NCI-H2227 treated with DMSO at 0.1 percent for 48 hours (cell line): ENCODE measurements at regions not wholly inside any gene's neighbourhood (a gene's known extent, or its start where the extent isn't known, plus 50 kb on each side); places are given as distances from the start of the nearest gene placed in this dataset.

ENCODE experiments used
- DNase-seq: peaks from one replicate; lab custom pipeline; 2025; lab: John Stamatoyannopoulos, UW

GRCh38 chr4:41428601-41429279, 109.2 kb upstream of the LIMCH1 start:
- no peak for DNase-seq

GRCh38 chr4:41429280-41429669, 108.7 kb upstream of the LIMCH1 start:
- no peak for DNase-seq

- DNase-seq = no peak
Observed at GRCh38 chr4:41430792-41431191, 107.2 kb upstream of the LIMCH1 start.

GRCh38 chr4:41431276-41431675, 106.7 kb upstream of the LIMCH1 start:
- no peak for DNase-seq

- DNase-seq = no peak
Observed at GRCh38 chr4:41432219-41432618, 105.7 kb upstream of the LIMCH1 start.

DNA sequence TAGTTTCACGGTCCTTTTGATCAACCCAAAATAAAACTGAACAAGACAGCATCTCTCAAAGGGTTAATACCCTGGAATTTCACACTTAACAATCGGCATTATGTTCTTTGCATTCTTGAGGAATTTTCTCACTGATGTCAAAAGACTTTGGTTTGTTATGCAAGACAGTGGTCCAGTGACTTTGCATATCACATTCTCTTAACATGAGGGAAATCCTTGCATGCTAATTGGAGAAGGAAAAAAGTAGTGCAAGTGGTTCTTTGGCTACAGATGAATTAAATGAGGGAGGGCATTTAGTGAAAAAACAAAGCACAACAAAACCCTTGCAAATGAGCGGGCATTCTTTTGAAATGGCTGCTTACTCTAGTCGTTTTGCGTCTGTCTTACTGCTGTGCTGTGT, 105.1 kb upstream of the LIMCH1 start:
- DNase-seq = no peak

- no peak for DNase-seq
Observed at GRCh38 chr4:41433361-41433760, 104.6 kb upstream of the LIMCH1 start.

- no peak for DNase-seq
Observed at GRCh38 chr4:41435510-41435909, 102.4 kb upstream of the LIMCH1 start.

DNA sequence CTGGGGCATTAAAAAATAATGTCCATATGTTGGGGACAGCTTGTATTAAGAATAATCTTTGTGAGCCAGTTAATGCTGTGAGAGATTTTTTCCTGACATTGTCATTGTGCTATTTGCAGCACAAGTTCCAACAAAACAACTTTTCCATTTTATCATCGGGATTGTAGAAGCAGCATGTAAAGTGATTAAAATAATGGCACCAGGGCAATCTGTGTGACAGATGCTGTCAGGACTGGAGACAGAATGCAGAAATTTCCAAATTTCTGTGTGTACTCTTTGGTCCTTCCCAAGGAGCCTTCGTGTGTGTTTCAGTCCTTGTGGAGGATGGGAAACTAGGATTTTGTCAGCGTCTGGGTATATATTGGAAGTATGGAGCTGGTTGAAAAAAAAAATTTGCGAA, 101.5 kb upstream of the LIMCH1 start:
- no peak for DNase-seq

- DNase-seq = no peak
Observed at GRCh38 chr4:41437111-41437536, 100.8 kb upstream of the LIMCH1 start.

DNA sequence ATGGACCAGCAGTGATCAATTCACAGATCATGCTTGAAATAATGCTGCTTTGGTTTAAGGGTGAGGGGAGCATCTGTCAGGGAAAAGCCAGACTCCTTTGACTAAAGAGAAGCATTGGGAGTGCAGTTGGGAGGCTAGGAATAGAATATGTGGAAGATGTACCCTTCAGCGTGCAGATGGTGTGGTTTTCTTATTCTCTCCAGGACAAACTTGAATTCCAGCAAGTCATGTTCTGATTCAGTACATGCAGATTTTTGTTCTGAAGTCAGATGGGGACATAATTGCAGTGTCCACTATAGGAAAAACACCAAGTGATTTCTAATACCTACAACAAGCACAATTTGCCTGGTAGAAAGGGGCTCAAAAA, 99.0 kb upstream of the LIMCH1 start:
- DNase-seq = no peak

DNA sequence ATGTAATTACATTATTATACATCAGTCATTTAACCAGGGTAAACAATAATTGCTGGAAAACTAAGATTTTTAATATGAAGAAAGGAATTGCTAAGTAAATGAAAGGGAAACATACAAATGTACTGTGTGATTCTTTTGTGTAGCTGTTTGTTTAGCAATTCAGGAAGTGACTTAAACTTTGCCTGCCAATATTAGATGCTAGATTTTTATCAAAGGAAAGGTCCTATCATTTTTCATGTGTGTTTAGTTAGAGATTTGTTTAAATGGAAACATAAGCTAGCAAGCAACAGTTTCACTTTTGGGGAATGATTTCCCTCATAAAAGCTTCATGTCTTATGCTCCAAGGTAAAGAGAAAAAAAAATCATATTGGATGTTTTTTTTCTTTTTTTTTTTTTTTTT, 95.1 kb upstream of the LIMCH1 start:
- DNase-seq = no peak

DNA sequence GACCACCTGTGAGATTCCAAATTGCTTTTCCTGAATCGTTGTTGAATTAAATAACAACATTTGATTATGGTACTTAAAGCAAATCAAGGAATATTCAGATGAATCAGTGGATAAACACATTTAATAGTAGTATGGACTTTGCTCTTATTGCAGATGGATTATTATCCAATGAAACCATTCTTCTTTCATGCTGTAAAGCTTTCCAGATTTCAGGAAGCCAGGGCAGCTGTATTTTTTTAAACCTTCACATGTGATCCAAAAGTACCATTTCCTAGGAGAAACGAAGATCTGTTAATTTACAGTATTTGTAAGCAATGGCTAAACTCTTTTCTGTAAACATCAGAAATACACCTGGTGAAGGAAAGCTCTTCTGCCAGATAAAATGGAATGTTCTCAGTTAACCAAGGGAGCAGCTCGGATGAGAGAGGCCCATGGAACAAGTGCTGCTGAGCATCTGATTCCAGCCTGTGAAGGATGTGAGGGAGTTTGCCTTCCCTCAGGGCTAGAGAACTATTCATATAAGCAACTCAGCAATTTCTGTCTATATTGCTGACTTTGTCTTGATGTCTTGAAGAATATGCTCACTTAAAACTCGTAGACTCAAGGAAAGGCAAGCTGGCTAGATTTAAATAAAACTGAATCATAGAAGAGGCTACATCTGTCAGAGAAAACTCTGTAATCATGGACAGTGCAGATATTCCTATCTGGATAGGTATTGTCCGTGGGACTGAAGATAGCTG, 94.4 kb upstream of the LIMCH1 start:
- DNase-seq = no peak

- DNase-seq = no peak
Observed at GRCh38 chr4:41446391-41446790, 91.6 kb upstream of the LIMCH1 start.

DNA sequence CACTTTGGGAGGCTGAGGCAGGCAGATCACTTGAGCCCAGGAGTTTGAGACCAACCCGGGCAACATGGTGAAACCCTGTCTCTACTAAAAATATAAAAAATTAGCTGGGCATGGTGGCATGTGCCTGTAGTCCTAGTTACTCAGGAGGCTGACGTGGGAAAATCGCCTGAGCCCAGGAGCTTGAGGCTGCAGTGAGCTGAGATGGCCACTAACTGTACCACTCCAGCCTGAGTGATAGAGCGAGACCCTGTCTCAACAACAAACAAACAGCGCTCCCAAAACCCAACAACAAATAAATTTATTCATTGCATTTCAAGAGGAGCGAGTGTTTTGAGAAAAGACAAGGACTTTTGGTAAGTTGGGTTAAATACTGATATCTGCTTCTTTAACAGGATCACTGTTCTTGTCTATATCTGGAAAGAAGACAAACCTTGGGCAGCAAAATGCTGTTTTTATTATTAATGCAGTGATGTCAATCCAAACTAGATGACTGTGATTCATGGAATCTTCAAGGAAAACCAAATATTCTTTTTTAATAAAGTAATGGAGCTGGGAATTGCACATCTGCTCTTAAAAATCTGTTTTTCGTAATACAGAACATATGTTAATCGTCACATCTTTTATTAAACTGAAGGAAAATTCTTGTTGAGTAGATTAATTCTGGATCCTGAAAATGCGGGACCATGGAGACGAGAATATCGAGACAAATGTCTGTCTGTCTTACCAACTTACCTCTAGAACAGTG, 90.8 kb upstream of the LIMCH1 start:
- no peak for DNase-seq

- no peak for DNase-seq
Observed at GRCh38 chr4:41448934-41449333, 89.0 kb upstream of the LIMCH1 start.

- no peak for DNase-seq
Observed at GRCh38 chr4:41451961-41452360, 86.0 kb upstream of the LIMCH1 start.

DNA sequence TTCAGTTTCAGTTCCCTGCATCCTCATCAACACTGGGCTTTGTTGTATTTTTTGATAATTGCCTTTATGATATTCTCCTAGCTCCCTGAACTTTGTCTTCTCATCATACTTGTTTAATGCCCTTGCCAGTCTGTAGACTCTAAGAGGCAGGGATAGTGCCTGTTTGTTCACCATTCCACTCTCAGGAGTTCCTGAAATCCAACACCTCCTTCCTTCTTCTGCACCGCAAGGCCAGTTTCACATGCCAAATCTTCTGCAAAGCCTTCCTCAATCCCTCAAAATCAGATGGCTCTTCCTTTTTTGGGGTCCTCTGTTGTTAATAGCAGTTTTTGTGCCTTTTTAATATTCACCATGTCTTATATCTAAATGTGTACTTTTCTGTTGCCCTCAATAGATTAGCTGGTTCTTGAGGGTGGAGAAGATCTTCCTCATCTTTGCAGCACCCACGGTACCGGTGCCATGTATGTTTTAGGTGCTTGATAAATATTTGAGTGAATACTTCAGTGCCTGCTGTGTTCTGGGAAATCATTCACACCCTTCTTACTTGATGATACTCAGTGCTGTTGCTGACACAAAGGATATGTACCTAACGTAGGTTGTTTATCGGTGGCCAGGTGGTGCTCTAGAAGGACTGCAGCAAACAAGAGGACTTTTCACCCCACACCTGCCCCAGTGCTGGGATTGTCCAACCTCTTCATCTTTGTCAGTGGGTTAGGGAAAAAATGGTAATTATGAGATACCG, 85.3 kb upstream of the LIMCH1 start:
- DNase-seq = no peak

GRCh38 chr4:41454423-41454822, 83.5 kb upstream of the LIMCH1 start:
- peak; percentile 17 for DNase-seq

DNA sequence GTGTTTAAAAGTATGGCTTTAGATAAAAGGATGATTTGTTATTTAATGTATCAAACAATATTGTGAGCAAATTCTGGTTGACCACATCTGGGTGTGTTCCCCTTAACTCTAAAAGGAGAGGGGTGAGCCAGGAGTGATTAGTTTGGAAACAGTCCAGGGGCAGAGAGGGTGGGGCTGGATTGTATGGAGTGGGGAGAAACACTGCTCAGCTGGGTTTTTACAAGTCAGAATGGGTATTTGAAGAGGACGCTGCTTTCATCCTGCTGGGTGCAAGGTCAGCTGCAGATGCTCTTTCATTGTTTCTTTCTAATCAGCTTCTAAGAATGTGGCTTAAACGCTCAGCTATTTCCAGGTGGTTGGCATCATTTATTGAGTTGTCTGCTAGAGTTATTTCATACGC, 82.8 kb upstream of the LIMCH1 start:
- peak; percentile 4 for DNase-seq

DNA sequence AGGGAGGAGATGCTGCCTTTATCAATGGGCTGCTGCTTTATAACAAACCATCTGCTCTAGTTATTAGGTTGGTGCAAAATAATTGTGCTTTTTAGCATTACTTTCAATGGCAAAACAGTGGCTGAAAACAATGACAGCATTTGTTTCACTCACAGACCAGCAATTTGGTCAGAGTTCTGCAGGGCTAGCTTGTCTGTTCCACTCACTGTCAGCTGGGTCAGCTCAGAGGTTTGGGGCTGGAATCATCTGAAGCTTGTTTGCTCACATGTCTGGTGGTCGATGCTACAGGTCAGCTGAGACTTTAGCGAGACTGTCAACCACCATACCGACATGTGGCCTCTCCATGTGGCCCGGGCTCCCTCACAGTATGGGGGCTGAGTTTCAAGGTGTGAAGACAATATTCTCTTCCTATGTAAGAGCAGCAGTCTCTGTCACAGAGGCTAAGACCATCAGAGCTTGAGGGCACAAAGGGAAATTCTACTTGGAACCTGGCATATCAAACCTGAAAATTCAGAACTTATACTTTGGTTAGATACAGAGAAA, 81.3 kb upstream of the LIMCH1 start:
- no peak for DNase-seq

DNA sequence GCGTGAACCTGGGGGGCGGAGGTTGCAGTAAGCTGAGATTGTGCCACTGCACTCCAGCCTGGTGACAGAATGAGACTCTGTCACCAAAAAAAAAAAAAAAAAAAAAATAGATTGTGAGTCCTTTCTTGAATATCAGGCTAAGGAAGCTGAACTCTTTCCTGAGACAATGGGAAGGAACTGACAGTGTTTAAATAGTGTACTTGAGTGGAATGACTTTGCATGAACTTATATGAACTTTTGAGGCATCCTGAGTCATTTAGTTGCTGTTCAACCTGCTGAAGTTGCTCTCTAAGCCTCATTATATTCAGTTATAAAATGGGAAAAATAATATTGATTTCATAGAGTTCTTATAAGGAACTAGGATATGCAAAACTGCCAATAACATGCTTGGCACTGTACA, 79.3 kb upstream of the LIMCH1 start:
- no peak for DNase-seq
